ENCODE measurements at regions not wholly inside any gene's neighbourhood (a gene's known extent, or its start where the extent isn't known, plus 50 kb on each side); places are given as distances from the start of the nearest gene placed in this dataset.

- no peak for TF ChIP-seq POLR2A (IDR thresholded peaks at IDR 0.05)
- TF ChIP-seq, protein P1, sequence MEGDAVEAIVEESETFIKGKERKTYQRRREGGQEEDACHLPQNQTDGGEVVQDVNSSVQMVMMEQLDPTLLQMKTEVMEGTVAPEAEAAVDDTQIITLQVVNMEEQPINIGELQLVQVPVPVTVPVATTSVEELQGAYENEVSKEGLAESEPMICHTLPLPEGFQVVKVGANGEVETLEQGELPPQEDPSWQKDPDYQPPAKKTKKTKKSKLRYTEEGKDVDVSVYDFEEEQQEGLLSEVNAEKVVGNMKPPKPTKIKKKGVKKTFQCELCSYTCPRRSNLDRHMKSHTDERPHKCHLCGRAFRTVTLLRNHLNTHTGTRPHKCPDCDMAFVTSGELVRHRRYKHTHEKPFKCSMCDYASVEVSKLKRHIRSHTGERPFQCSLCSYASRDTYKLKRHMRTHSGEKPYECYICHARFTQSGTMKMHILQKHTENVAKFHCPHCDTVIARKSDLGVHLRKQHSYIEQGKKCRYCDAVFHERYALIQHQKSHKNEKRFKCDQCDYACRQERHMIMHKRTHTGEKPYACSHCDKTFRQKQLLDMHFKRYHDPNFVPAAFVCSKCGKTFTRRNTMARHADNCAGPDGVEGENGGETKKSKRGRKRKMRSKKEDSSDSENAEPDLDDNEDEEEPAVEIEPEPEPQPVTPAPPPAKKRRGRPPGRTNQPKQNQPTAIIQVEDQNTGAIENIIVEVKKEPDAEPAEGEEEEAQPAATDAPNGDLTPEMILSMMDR (IDR thresholded peaks at IDR 0.05) = no peak
Observed at GRCh38 chr19:28019901-28020300, 1193.0 kb downstream of the UQCRFS1 start.
